GM12878 (cell line): ENCODE measurements at regions not wholly inside any gene's neighbourhood (a gene's known extent, or its start where the extent isn't known, plus 50 kb on each side); places are given as distances from the start of the nearest gene placed in this dataset.
A peak's percentile ranks its signal among the peaks of the same experiment; 100 is the strongest.

Source experiments
- ATAC-seq: fragments of 200-7000 bp; cut with Tn5 transposase; 3 replicates; pipeline ENCODE4 v1.9.1; 2020; ENCODE audit warnings: mild to moderate bottlenecking, moderate library complexity
- BruUV-seq: library from RNA; stranded (reverse); fragments of 400-500 nt; replicated peaks from 2 replicates; lab custom pipeline; 2021; lab: Mats Ljungman, UMichigan
- CTCF ChIA-PET: fragments of 300-600 bp; sonication (Branson Sonifier 250); formaldehyde crosslinking; extraction: SDS; loops from one replicate; lab custom pipeline; 2021; ENCODE audit warnings: inconsistent platforms; lab: Yijun Ruan, JAX
- POLR2A ChIA-PET: fragments of 350-600 bp; formaldehyde crosslinking; extraction: SDS; loops from one replicate; lab custom pipeline; 2021; ENCODE audit warnings: inconsistent platforms; lab: Charles Lee
- RAD21 ChIA-PET: fragments of 300-600 bp; sonication (Branson Sonifier 250); formaldehyde crosslinking; loops from one replicate; lab custom pipeline; 2023; ENCODE audit warnings: antibody characterized with exemption; ENCODE audit not compliant: unreplicated experiment; lab: Charles Lee
- SMC1A ChIA-PET: fragments of 300-600 bp; sonication (Branson Sonifier 250); formaldehyde crosslinking; loops from one replicate; lab custom pipeline; 2023; ENCODE audit not compliant: unreplicated experiment, uncharacterized antibody; lab: Charles Lee
- DNase-seq: peaks from one replicate; pipeline ENCODE4 v3.0.0-alpha.2; 2011; ENCODE audit warnings: low read depth, low spot score
- FAIRE-seq: peaks from 3 replicates; lab custom pipeline; 2011; peaks lifted over from hg19 to GRCh38; lab: Jason Lieb, UNC
- H2AFZ ChIP-seq: 2 replicates; pipeline ENCODE4 v1.6.0; 2011; ENCODE audit warnings: low read depth, low read length, control low read depth; ENCODE audit not compliant: control insufficient read depth
- H3K27ac ChIP-seq: 2 replicates; pipeline ENCODE4 v1.5.1; 2011; ENCODE audit warnings: control low read depth; ENCODE audit not compliant: control insufficient read depth, insufficient read depth
- H3K27me3 ChIP-seq, 2 experiments: replicated peaks in 1 of 2; 2 replicates each; pipeline versions ENCODE4 v1.6.0 to v1.6.1; 2011; ENCODE audit warnings: low read length in 1 of 2; ENCODE audit not compliant: control insufficient read depth in 2 of 2, insufficient read depth in 2 of 2
- H3K36me3 ChIP-seq, 2 experiments: 2 replicates each; pipeline ENCODE4 v1.5.1; 2011; ENCODE audit warnings: low read length in 1 of 2; ENCODE audit not compliant: control insufficient read depth in 2 of 2, insufficient read depth in 2 of 2
- H3K4me1 ChIP-seq: 2 replicates; pipeline ENCODE4 v1.6.1; 2011; ENCODE audit warnings: mild to moderate bottlenecking, low read length, moderate library complexity, mixed read lengths; ENCODE audit not compliant: control insufficient read depth, insufficient read depth
- H3K4me2 ChIP-seq: 2 replicates; pipeline ENCODE4 v1.6.0; 2011; ENCODE audit warnings: control low read depth; ENCODE audit not compliant: control insufficient read depth, insufficient read depth
- H3K4me3 ChIP-seq: fragments of 200-600 bp; sonication (generic); 2 replicates; pipeline ENCODE4 v1.5.1; 2016
- H3K79me2 ChIP-seq: 2 replicates; pipeline ENCODE4 v1.6.0; 2011; ENCODE audit warnings: low read length; ENCODE audit not compliant: control insufficient read depth, insufficient read depth
- H3K9ac ChIP-seq: 2 replicates; pipeline ENCODE4 v1.8.0; 2011; ENCODE audit warnings: low read length, control low read depth, mixed read lengths; ENCODE audit not compliant: control insufficient read depth, insufficient read depth
- H3K9me3 ChIP-seq: replicated peaks from 3 replicates; pipeline ENCODE4 v1.5.1; 2011; ENCODE audit warnings: mild to moderate bottlenecking, low read length; ENCODE audit not compliant: control insufficient read depth, insufficient read depth
- H4K20me1 ChIP-seq: 2 replicates; pipeline ENCODE4 v1.6.0; 2011; ENCODE audit not compliant: control insufficient read depth, insufficient read depth
- ASH2L ChIP-seq: fragments of 300-600, 200-600 bp; sonication (generic); IDR thresholded peaks from 2 replicates; pipeline ENCODE4 v1.6.1; 2017; ENCODE audit warnings: low read depth, mild to moderate bottlenecking, borderline replicate concordance
- CEBPB ChIP-seq, 2 experiments: fragments of 150-350 bp in 1 of 2; IDR thresholded peaks; 2 replicates each; pipeline ENCODE4 v1.6.1; 2012 to 2014; ENCODE audit warnings: low read depth in 2 of 2, low read length in 2 of 2, borderline replicate concordance in 1 of 2, inconsistent platforms in 1 of 2
- DPF2 ChIP-seq: fragments of 450-650 bp; IDR thresholded peaks from 2 replicates; pipeline ENCODE4 v1.6.1; 2017; ENCODE audit warnings: mild to moderate bottlenecking
- ETV6 ChIP-seq, 2 experiments: fragments of 450-650 bp in 1 of 2; IDR thresholded peaks in 1 of 2; conservative IDR thresholded peaks in 1 of 2; 2 replicates each; pipeline ENCODE4 v1.6.1; 2014; ENCODE audit warnings: antibody characterized with exemption in 1 of 2, borderline replicate concordance in 1 of 2, low read depth in 1 of 2, mild to moderate bottlenecking in 1 of 2, moderate library complexity in 1 of 2
- EZH2 ChIP-seq: IDR thresholded peaks from 2 replicates; pipeline ENCODE4 v1.6.1; 2012; ENCODE audit warnings: low read depth, mild to moderate bottlenecking, control low read depth, inconsistent platforms, low read length, borderline replicate concordance; ENCODE audit not compliant: control insufficient read depth
- HDAC6 ChIP-seq: fragments of 200-600 bp; sonication (generic); IDR thresholded peaks from one replicate; pipeline ENCODE4 v1.8.0; 2017; ENCODE audit warnings: antibody characterized with exemption; ENCODE audit not compliant: unreplicated experiment
- MEF2B ChIP-seq: fragments of 450-650 bp; IDR thresholded peaks from 2 replicates; pipeline ENCODE4 v1.6.1; 2018; ENCODE audit warnings: mild to moderate bottlenecking, moderate library complexity; ENCODE audit not compliant: partially characterized antibody, poor library complexity, severe bottlenecking
- MYC ChIP-seq: IDR thresholded peaks from 2 replicates; pipeline ENCODE4 v1.6.1; 2011; ENCODE audit warnings: mild to moderate bottlenecking, low read length, moderate library complexity, inconsistent platforms; ENCODE audit not compliant: insufficient read depth, insufficient replicate concordance, insufficient read length, severe bottlenecking
- NFIC ChIP-seq: IDR thresholded peaks from 2 replicates; pipeline ENCODE4 v1.6.1; 2012; ENCODE audit warnings: low read depth, mild to moderate bottlenecking, inconsistent platforms, low read length, moderate library complexity
- NFYB ChIP-seq: IDR thresholded peaks from 2 replicates; pipeline ENCODE4 v1.6.1; 2011; ENCODE audit warnings: low read depth, mild to moderate bottlenecking, low read length, improper control_type of control experiment, moderate library complexity; ENCODE audit not compliant: insufficient read depth
- POLR2AphosphoS2 ChIP-seq: IDR thresholded peaks from 2 replicates; pipeline ENCODE4 v1.6.1; 2011; ENCODE audit warnings: low read depth, mild to moderate bottlenecking, low read length, improper control_type of control experiment, moderate library complexity
- POLR2AphosphoS5 ChIP-seq: IDR thresholded peaks from 2 replicates; pipeline ENCODE4 v1.6.1; 2011; ENCODE audit warnings: mild to moderate bottlenecking, low read length, inconsistent platforms
- WGBS: methylation state at CpG from one replicate; pipeline ENCODE4 v1.1.6; 2016; ENCODE audit warnings: low lambda C conversion rate; ENCODE audit not compliant: insufficient replicate concordance, insufficient coverage; ENCODE audit errors: missing lambda C conversion rate; 5-methylcytosine and 5-hydroxymethylcytosine counted together
- in situ Hi-C: fragments of 300-500 bp; cut with MboI; formaldehyde crosslinking; loops from 9 replicates; pipeline ENCODE4 v1.14.3; 2018; ENCODE audit warnings: mixed read lengths
- intact Hi-C: fragments of 100-400 bp; cut with micrococcal nuclease; formaldehyde crosslinking; loops from one replicate; pipeline ENCODE4 v1.14.2; 2022; ENCODE audit not compliant: unreplicated experiment
- TF ChIP-seq, protein P1 (sequence below), 3 experiments: IDR thresholded peaks in 2 of 3; conservative IDR thresholded peaks in 1 of 3; 2 replicates each; pipeline ENCODE4 v1.5.1; 2011; ENCODE audit warnings: low read depth in 3 of 3, low read length in 3 of 3, mild to moderate bottlenecking in 3 of 3, control low read depth in 2 of 3, moderate library complexity in 2 of 3, inconsistent platforms in 1 of 3, mixed read lengths in 1 of 3; ENCODE audit not compliant: control insufficient read depth in 2 of 3, insufficient read depth in 1 of 3; ENCODE audit errors: extremely low read depth in 1 of 3
- TF ChIP-seq, protein P2 (sequence below): fragments of 150-350 bp; IDR thresholded peaks from 2 replicates; pipeline ENCODE4 v1.6.1; 2014; ENCODE audit warnings: mild to moderate bottlenecking, low read depth, low read length
- TF ChIP-seq, protein P3 (sequence below): fragments of 450-650 bp; formaldehyde crosslinking; IDR thresholded peaks from 2 replicates; pipeline ENCODE4 v1.4.0; 2020; ENCODE audit warnings: mild to moderate bottlenecking, moderate library complexity

DNA sequence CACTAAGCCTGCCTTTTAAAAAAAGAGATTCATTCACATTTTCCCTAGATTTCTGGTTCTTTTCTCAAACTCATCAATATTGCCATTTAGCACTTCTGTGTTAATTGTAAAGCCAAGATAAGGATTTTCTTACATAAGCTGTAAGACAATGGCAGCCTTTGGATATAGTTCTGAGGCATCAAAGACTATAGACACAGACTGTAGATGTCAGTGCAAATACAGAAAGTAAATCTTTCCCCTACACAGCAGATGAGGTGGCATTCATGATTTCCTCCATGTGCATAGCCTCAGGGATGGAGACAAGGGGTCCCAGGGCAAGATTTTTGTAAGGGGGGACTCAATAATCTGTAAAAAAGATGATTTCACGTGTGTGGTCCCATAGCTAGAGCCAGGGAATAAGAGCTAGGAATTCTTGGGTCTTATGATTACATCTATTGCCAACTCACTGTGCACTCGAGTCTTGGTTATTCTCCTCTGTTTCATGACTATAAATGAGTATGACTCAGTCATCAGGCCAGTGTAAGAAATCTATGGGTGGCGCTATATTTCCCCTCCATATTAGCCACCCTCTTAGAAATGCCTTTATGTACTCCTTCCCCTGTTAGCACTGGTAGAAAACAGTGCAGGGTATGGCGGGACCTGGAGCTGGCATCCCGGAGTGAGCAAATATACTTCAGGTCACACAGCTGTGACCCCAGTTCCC lies 207.5 kb downstream of the EXOC5 start:
- H3K79me2 ChIP-seq, result no peaks in the 10 kb centered on the region
- 50% methylated on average over 5 of the region's 5 CpGs for WGBS
- POLR2A ChIA-PET, result no interaction called here
- RAD21 ChIA-PET, result no interaction called here
- ATAC-seq (peak; percentile 16; the same call in 2 of the 3 replicates), FAIRE-seq (no peak), DNase-seq (no peak)
- SMC1A ChIA-PET, result interaction anchor here (1.0 to 1.9 kb wide), 4 partner anchors 8 to 361 kb away, joined by 3 to 5 read pairs (median 3); no protein-coding TSS in a partner anchor
- H3K27me3 ChIP-seq, result peaks cover 0 to 3% of the 10 kb centered on the region in 2 experiments; a peak in 1 of 4 replicates
- H3K9me3 ChIP-seq, result no peaks in the 10 kb centered on the region
- no peaks in the 10 kb centered on the region for H4K20me1 ChIP-seq
- no peak overlapping the region for H2AFZ ChIP-seq
- BruUV-seq, result no TSS peak
- intact Hi-C loops (loop anchor here (10.0 kb wide), 1 partner anchor 506 kb away; no protein-coding TSS in a partner anchor), in situ Hi-C loops (loop anchor here (10.0 kb wide), 3 partner anchors 254 to 566 kb away; no protein-coding TSS in a partner anchor)
- H3K36me3 ChIP-seq, result no peaks in the 10 kb centered on the region
- H3K4me2 ChIP-seq, result peak overlapping the region; percentile 68
- peaks cover 16% of the 10 kb centered on the region for H3K4me1 ChIP-seq
- CTCF ChIA-PET, result interaction anchor here (1.2 kb wide), 1 partner anchor 14 kb away, joined by 3 read pairs; no protein-coding TSS in a partner anchor
- H3K27ac ChIP-seq, result no peak overlapping the region
- no peak overlapping the region for H3K9ac ChIP-seq
- H3K4me3 ChIP-seq, result no peak overlapping the region
- no peak for TF ChIP-seq NFIC
- TF ChIP-seq, protein P1, sequence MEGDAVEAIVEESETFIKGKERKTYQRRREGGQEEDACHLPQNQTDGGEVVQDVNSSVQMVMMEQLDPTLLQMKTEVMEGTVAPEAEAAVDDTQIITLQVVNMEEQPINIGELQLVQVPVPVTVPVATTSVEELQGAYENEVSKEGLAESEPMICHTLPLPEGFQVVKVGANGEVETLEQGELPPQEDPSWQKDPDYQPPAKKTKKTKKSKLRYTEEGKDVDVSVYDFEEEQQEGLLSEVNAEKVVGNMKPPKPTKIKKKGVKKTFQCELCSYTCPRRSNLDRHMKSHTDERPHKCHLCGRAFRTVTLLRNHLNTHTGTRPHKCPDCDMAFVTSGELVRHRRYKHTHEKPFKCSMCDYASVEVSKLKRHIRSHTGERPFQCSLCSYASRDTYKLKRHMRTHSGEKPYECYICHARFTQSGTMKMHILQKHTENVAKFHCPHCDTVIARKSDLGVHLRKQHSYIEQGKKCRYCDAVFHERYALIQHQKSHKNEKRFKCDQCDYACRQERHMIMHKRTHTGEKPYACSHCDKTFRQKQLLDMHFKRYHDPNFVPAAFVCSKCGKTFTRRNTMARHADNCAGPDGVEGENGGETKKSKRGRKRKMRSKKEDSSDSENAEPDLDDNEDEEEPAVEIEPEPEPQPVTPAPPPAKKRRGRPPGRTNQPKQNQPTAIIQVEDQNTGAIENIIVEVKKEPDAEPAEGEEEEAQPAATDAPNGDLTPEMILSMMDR (IDR thresholded peaks at IDR 0.05 in 2 of 3, conservative IDR thresholded peaks at IDR 0.05 in 1 of 3; ENCODE audit: control insufficient read depth in 2 of 3, extremely low read depth in 1 of 3, insufficient read depth in 1 of 3, low read depth in 3 of 3, low read length in 3 of 3), result no peak
- TF ChIP-seq MYC, result no peak
- no peak for TF ChIP-seq ASH2L
- no peak for TF ChIP-seq ETV6 (conservative IDR thresholded peaks at IDR 0.05 in 1 of 2, IDR thresholded peaks at IDR 0.05 in 1 of 2; ENCODE audit: borderline replicate concordance in 1 of 2, low read depth in 1 of 2)
- no peak for TF ChIP-seq MEF2B
- TF ChIP-seq NFYB, result no peak
- TF ChIP-seq POLR2AphosphoS2, result no peak
- no peak for TF ChIP-seq DPF2
- TF ChIP-seq POLR2AphosphoS5, result no peak
- TF ChIP-seq EZH2, result no peak
- TF ChIP-seq, protein P2, sequence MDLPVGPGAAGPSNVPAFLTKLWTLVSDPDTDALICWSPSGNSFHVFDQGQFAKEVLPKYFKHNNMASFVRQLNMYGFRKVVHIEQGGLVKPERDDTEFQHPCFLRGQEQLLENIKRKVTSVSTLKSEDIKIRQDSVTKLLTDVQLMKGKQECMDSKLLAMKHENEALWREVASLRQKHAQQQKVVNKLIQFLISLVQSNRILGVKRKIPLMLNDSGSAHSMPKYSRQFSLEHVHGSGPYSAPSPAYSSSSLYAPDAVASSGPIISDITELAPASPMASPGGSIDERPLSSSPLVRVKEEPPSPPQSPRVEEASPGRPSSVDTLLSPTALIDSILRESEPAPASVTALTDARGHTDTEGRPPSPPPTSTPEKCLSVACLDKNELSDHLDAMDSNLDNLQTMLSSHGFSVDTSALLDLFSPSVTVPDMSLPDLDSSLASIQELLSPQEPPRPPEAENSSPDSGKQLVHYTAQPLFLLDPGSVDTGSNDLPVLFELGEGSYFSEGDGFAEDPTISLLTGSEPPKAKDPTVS, result no peak
- TF ChIP-seq, protein P3, sequence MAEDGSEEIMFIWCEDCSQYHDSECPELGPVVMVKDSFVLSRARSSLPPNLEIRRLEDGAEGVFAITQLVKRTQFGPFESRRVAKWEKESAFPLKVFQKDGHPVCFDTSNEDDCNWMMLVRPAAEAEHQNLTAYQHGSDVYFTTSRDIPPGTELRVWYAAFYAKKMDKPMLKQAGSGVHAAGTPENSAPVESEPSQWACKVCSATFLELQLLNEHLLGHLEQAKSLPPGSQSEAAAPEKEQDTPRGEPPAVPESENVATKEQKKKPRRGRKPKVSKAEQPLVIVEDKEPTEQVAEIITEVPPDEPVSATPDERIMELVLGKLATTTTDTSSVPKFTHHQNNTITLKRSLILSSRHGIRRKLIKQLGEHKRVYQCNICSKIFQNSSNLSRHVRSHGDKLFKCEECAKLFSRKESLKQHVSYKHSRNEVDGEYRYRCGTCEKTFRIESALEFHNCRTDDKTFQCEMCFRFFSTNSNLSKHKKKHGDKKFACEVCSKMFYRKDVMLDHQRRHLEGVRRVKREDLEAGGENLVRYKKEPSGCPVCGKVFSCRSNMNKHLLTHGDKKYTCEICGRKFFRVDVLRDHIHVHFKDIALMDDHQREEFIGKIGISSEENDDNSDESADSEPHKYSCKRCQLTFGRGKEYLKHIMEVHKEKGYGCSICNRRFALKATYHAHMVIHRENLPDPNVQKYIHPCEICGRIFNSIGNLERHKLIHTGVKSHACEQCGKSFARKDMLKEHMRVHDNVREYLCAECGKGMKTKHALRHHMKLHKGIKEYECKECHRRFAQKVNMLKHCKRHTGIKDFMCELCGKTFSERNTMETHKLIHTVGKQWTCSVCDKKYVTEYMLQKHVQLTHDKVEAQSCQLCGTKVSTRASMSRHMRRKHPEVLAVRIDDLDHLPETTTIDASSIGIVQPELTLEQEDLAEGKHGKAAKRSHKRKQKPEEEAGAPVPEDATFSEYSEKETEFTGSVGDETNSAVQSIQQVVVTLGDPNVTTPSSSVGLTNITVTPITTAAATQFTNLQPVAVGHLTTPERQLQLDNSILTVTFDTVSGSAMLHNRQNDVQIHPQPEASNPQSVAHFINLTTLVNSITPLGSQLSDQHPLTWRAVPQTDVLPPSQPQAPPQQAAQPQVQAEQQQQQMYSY (CRISPR knock-in tag), result no peak
- no peak for TF ChIP-seq CEBPB (IDR thresholded peaks at IDR 0.05; ENCODE audit: borderline replicate concordance in 1 of 2, low read depth in 2 of 2, low read length in 2 of 2)
- TF ChIP-seq HDAC6, result no peak
